Left kidney (tissue), 1 donor: ENCODE measurements at regions not wholly inside any gene's neighbourhood (a gene's known extent, or its start where the extent isn't known, plus 50 kb on each side); places are given as distances from the start of the nearest gene placed in this dataset.
"Not testable (repeated sequence)": the region's sequence is repeated elsewhere in the genome, so short reads cannot be mapped to it uniquely, and the experiment has no call there.

Experiments used
- DNase-seq: peaks from one replicate; pipeline ENCODE4 v3.0.0-alpha.2; 2013

DNA sequence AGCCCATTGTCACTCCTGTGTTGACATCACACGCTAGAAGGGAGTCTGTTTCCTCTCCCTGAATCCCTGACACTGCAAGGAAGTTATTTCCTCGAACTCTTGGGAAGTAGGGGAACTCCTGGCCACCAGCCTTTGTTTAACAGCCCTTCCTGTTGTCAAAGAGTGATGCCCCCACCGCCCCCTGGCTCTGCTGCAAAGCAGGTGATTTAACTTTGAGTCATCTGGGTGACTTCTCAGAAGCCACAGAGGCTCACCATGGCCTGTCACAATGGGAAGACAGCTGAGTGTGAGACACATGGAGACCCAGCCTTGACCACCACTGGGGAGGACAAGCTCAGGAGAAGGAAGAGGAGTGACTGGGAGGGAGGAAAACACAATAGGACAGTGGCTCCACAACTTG, 182.8 kb downstream of the PSMG1 start:
- no peak for DNase-seq

DNA sequence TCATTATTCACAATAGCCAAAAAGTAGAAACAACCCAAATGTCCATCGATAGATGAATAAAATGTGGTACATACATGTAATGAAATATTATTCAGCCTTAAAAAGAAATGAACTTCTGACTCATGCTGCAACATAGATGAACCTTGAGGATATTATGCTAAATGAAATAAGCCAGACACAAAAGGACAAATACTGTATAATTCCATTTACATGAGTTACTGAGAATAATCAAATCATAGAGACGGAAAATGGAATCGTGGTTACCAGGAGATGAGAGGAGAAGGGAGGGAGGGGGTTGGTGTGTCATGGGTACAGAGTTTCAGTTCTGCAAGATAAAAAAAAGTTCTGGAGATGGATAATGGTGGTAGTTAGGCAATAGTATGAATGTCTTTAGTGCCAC, 184.1 kb downstream of the PSMG1 start:
- no peak for DNase-seq

DNA sequence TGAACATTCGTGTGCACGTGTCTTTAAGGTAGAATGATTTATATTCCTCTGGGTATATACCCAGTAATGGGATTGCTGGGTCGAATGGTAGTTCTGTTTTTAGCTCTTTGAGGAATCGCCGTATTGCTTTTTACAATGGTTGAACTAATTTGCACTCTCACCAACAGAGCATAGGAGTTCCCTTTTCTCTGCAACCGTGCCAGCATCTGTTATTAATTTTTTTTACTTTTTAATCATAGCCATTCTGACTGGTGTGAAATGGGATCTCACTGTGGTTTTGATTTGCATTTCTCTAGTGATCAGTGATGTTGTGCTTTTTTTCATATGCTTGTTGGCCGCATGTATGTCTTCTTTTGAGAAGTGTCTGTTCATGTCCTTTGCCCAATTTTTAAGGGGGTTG, 185.0 kb downstream of the PSMG1 start:
- DNase-seq, result not testable (repeated sequence)

DNA sequence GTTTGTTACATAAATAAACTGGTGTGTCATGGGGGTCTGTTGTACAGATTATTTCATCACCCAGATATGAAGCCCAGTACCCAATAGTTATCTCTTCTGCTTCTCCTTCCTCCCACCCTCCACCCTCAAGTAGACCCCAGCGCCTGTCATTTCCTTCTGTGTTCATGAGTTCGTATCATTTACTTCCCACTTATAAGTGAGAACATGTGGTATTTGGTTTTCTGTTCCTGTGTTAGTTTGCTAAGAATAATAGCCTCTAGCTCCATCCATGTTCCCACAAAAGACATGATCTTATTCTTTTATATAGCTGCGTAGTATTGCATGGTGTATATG, 185.4 kb downstream of the PSMG1 start:
- DNase-seq, result not testable (repeated sequence)

DNA sequence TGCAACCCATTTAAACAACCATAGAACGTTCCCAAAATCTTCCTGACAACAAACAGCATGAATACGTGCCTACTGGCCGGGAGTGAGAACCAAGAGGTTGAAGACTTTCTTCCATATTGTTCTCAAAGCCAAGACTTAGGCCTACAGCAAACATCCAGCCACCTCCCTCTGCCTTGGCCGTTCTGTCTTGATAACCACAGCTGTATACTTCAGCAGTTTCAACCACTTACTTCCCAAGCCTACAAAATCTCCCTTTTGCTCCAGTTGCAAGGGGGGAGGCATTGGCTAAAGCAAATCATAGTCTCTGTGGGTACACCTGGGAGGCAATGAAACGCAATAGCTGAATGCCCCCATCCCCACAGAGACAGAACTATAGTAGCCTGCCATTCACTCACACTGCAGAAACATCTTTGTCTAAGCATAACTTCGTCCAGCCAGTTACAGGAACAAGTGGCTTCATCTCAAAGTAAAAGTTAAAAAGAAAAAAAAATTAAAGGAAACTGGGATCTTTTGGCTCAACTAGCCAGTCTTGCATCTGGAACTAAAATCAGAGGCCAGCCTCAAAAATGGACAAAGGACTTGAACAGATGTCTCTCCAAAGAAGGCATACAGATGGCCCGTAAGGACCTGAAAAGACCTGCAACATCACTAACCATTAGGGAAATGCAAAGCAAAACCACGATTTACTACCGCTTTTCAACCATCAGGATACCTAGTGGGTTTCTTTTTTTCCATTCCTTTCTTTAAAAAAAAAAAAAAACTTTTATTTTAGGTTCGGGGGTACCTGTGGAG, 186.0 kb downstream of the PSMG1 start:
- no peak for DNase-seq

DNA sequence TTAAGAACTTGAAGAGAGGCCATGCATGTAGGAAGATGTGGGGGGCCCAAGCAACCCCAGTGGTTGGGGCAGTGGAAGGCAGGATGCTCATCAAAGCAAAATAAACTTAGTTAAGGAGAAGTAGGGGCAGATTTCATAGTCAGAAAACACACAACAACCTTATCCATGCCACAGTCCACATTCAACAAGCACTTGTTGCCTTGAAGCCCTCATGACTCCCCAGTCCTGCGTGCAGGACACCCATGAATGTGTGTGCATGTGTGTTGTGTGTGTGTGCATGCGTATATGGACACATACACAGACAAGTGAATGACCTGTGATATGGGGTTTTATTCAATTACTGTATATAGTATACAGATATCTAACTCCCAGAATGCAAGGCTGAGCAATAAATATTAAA, 186.9 kb downstream of the PSMG1 start:
- no peak for DNase-seq

DNA sequence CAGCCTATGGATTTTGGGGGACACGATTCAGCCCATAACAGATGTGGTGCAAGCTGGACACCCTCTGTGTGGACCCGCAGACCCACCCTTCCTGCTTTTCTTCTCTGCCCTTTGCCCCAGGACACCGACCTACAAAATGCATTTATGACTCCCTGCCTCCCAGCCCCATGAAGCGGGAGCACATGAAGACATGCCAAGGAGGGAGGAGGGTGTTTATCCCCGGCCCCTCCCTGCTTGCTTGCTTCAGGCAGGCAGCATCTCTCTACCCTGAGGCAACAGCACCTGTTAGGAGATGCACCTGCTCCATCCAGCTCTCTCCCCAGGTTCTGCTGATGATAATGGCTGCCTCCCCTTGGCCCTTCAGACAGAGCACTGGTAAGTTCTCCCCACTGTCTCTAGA, 187.5 kb downstream of the PSMG1 start:
- DNase-seq, result no peak

DNA sequence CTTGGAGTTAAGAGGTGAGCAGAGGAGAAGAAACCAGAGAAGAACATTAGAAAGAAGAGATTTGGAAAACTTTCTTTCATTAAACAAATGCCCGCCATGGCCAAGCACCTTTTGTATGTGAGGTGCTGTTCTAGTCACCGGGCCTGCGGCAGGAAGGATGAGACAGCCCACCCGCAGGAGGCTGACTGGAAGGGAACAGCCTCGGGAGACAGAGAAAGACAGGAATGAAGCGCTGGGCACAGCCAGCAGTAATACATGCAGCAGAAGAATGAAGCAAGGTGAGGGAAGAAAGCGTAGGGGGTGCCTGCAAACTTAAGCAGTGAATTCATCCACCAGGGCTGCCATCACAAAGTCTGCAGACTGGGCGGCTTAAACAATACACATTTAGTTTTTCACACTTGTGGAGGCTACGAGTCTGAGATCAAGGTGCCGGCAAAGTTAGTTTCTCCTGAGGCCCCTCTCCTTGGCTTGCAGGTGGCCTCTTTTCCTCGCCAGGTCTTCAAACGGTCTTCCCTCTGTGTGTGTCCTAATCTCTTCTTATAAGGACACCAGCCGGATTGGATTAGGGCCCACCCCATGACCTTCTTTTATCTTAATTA, 188.1 kb downstream of the PSMG1 start:
- DNase-seq, result no peak

DNA sequence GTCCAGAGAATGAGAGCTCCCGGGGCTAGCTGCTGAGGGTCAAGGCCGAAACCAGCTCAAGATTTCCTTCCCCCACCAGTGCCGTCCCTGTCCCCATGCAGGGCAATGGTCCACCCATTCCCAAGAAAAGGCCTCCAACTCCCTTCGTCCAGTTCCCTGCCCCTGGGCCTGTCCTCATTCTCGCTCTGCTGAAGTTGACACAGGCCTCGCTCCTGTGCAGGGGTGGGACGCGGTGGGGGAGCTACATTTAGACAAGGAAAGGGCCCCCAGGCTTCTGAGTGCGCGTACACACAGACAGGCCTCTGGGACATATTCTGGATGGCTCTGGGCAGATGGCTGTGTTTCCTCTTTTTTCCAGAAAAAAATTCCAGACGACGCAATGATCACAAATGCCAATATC, 188.3 kb downstream of the ETS2 start:
- DNase-seq, result no peak

DNA sequence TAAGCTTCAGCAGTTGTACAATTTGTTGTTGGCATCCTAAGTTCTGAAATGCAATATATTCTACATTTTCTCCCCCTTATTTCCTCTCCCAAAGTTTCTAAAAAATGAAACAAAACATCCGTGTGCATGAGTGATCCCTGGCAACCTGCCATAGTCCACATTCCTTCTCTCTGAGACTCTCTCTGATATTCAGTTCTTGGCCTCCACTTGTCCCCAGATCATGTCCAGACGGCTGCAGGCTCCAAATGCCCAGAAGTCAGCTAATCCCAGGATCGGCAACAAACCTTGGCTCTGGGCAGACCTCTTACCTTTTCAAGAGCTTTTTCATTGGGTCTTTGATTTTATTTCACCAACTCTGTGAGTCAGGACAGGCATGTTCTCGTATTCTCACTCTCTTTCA, 187.8 kb downstream of the ETS2 start:
- DNase-seq, result peak; percentile 70

DNA sequence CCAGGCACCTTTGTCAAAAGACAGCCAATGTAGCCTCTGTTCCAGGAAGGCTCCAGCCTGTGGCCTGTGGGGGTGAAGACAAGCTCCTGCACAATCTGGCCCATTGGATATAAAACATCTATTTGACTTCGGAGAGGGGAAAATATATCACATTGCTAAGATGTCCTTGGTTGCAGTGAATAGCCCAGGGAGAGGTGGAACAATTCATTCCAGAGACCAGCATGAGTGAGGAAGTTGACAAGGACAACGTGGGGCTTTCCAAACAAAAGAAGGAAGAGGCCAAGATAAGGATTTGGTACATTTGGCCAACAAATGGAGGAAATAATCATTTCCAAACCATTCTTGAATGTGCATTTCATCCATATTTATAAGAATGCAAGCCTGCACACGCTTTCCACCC, 187.0 kb downstream of the ETS2 start:
- no peak for DNase-seq

DNA sequence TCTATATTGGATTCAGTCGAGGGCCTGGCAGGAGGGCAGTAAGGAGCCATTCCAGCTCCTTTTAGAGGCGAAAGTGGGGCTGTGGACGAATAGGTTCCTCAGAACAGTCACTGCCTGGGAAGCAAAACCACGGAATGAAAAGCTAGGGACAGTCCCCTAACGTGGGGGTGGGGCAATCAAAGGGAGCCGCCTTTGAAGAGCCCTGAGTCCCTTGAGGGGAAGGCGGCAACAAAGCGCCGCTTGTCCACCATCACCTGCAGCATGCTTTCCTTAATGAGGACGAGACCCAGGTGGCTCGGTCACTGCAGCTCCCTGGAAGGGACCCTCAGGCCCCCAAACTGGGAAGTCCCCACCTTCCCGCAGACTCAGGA, 184.7 kb downstream of the ETS2 start:
- no peak for DNase-seq

DNA sequence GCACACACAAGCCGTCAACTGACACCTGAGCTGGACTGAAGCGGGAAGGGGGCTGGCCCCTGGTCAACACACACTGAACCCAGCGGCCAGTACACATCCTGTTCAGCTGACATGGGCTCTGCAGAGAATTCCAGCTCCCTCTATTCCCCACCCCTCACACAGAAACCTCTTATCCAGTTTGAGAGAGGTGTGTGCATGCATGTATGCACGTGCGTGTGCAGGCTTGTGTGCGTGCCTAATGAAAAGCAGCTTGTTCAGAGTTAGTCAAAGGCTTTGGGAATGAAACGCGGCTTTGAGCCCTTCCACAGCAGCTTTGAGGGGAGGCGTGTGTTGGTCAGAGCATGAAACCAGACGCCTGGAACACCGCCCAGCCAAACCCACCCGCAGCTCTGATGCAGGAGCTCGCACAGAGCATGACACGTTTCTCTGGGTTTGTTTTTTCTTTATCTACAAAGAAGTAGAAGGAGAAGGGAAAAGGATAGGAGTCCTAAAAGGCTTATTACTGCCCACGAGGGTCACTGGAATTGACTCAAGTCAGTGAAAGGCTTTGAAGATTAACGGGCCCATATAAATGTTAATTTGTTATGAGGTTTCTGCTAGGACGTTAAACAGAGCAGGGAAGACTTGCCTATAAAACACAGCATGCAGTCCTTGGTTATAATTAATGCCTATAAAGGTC, 184.2 kb downstream of the ETS2 start:
- DNase-seq, result peak; percentile 79

DNA sequence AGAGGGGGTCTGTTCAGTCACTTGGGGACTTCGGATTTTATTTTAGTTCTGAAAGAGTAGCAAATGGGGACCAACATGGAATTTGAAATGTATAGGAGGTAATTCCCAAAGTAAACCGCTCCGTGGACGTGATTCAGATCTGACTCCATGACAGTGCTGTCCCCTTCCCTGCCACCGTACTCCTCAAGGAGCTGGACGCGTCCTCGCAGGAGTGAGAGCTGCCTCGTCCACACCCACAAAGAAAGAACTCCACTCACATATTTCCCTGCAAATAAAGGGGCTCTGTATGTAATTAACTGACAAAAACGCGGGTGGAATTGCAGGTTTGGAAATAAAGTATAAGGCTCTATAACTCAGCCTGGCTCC, 183.6 kb downstream of the ETS2 start:
- DNase-seq, result no peak

DNA sequence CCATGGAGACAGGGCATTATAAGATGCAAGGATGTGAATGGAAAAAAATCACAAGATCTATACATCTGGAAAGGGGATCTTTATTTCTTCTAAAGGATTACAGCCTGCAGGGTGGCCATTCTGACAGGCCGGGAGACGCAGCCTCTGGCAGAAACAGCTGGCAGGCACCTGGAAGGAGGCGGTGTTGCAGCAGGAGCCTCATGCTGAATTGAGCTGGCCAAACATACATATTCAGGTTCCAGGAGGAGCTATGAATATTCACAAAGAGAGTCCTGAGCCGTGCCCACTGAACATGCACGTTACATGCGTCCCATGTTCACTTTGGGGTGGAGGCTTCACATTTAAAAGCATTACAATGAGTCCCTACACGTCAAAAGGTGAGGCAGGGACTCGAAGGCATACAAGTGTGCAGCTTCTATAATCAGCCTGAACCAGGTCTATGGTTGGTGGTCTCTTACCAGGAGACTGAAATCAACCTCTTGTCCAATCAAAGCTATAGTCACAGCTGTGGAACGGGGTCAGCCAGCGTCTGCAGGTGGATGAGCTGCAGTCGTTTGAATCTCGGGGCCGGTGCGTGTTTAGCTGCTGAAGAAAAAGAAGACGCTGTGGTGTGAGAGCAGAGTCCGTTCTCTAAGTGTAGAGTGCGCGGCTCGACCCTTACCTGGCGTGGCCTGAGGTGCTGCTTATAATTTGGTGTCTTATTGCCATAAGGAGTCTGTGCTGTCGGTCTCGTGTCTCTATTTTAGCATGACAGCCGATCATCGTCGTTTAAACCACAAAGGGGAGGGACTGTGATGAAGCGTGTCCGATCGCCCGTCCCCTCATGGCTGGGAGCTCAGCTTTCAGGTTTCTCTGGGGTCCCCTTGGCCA, 183.0 kb downstream of the ETS2 start:
- no peak for DNase-seq

DNA sequence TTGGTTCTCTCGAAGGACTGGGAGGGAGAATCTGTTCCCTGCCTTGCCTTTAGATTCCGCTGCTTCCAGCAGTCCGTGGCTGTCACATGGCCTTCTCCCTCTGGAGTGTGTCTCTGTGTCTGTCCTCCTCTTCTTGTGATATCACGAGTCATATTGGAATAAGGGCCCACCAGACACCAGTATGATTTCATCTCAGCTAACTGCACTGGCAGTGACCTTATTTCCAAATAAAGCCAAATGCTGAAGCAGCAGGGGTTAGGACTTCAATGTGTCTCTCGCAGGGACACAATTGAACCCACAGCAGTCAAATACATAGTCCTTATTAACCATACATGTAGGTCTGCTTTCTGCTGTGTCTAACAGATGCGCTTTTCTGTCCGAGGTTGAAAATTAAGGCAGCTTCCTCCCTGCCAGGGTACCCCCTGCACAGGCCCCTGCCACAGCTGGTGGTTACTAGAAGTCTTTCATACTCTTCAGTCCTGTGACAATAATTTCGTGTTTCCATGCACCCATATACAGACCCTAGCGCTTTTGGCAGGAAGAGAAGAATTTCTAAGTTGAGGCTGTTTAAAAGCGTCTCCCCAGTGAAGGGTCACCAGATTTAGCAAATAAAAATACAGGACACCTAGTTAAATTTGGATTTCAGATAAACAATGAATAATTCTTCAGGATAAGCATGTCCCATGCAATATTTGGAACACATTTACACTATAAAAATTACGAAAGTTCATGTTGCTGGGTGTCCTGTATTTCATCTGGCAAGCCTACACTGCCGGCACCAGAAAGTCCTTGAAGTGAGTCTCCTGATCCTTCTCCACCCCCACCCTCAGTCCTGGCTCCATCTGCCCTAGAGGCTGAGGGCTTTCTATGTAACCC, 182.1 kb downstream of the ETS2 start:
- DNase-seq, result no peak

DNA sequence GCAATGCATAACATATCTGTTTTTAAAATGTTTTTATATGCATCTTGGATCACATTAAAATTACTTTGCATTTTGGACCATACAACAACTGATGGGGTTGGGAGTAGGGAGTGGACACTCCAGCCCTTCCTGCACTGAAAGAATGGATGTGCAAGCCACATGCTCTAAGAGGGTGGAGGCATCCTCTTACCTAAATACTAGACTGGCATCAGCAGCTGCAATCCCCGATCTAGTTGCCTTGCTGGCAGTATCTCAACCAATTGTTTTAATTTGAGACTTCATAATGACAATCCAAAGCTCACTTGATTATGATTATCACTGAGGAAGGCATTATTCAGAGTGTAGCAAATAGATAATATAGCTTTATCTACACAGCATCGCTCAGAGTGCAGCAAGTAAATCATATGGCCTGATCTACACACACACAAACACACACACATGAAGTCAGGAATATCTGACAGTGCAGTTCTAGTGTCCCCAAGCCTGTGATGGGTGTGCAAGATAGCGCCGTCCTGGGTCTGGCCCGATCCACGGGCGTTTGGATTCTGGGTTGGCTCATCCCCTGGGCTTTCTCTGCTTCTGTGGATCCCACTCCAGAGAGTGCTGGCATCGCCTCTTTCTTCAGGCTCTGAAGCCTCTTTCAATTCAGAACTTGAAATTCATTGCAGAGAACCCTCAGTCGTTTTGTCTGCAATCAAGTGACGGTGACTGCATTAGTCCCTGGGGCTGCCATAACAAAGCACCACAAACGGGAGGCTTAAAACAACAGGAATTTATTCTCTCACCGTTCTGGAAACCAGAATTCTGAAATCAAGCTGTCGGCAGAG, 181.3 kb downstream of the ETS2 start:
- no peak for DNase-seq

DNA sequence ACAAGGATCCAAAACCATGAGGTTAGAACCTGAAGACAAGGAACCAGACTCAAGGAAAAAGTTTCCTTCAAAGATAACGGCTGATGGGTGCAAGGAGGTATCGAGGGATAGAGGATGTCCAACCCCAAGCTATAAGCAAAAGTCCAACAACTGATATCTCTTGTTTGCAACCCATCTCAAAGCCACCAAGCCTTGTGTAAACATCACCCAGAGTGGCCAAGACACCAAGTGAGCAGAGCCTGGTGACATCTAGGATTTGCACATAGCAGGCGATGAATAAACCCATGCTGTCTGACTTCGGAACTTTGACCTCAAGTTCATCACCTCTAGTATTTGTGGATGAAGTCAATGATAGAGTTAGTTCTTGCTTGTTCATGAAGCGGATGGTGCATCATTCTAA, 180.7 kb downstream of the ETS2 start:
- no peak for DNase-seq

DNA sequence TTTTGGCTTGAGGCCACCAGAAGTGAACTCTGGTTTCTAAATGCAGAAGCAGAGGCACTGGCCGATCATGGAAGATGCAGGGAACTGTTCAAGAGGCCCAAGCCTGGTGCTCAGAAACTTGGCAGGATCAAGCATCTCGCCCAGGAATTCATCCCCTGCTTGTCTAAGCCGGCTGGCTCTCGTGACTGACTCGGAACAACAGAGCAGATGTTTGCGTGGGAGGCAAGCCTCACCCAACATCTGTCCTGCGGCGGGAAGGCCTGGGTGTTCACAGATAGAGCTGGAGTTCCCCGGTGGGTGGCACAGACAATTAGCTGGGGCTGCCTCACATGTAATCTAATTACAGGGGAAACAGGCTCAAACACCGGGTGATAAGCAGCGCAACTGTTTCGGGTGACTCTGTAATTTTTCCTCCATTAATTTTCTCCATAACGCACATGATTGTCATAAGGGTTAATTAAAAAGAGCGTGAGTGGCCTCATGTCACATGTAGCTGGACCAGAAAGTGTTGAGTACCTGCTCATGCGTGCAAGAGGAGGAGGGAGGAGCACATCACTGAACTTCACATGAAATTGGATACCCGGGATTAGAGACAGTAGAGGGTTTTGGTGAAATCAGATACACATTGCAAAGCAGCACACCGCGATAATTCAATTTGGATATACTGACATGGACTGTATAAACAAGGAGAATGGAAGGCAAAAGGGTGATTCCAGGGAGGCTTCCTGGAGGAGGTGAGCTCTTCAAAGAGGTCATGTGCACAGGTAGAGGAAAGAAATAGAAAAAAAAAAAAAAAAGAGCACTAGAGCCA, 180.0 kb downstream of the ETS2 start:
- peak; percentile 69 for DNase-seq

DNA sequence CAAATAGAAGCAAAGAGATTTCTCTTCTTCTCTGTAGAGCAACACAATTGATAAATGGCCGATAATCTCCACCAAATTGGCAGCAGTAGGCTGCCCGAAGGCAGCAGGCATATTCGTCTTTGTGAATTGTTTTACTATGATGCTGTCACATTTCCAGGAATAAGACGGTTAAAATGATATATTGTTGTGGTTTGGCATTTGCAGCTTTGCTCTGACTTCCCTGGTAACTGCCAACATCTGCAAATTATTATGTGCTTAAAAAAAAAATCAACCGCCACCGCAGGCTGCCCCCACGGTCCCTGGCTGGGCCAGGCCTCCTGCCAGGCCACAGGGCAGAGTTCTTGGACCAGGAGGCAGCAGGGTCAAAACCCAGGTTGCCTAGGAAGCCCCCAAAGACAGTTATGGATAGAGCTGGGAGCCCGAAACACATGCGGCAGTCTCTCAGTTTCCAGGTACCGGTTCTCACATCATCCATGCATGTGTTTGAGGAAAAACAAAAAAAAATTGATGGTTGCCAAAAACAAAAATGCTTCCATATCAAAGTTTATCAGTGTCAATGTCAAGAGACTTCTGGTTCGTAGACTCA, 179.3 kb downstream of the ETS2 start:
- DNase-seq, result no peak
